ENCODE measurements at regions not wholly inside any gene's neighbourhood (a gene's known extent, or its start where the extent isn't known, plus 50 kb on each side); places are given as distances from the start of the nearest gene placed in this dataset.

DNA sequence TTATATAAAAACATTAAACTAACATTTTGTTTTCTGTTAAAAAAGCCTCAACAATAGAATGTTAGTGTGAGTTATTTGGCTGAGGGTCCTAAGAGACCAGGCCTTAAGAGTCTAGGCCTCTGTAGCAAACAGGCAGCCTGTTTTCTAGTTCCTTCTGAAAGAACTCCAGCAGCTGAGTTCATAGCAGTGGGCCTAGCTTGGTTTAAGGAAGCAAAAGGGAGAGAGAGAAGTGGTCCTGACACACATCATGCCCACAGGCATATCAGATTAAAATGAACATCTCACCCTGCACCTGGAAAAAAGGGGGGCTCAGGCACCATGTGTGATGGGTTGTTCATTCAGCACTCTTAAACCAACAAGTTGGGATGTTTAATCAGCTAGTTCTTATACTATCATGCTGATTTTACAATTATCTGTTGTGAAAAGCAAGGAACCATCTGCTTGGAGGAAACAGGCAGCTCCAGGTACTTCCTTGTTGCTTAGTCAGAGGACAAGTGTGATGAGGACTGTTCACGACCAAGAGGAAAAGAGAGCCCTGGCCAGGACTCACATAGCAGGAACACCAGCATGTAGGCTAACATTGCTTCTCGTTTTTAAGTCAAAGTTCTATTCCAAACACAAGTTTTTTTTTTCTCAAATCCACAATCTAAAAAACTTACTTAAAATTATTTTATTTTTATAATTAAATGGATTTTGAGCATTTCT is 81.3 kb upstream of the FRY start:
- TF ChIP-seq, protein P1, sequence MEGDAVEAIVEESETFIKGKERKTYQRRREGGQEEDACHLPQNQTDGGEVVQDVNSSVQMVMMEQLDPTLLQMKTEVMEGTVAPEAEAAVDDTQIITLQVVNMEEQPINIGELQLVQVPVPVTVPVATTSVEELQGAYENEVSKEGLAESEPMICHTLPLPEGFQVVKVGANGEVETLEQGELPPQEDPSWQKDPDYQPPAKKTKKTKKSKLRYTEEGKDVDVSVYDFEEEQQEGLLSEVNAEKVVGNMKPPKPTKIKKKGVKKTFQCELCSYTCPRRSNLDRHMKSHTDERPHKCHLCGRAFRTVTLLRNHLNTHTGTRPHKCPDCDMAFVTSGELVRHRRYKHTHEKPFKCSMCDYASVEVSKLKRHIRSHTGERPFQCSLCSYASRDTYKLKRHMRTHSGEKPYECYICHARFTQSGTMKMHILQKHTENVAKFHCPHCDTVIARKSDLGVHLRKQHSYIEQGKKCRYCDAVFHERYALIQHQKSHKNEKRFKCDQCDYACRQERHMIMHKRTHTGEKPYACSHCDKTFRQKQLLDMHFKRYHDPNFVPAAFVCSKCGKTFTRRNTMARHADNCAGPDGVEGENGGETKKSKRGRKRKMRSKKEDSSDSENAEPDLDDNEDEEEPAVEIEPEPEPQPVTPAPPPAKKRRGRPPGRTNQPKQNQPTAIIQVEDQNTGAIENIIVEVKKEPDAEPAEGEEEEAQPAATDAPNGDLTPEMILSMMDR (IDR thresholded peaks at IDR 0.05; ENCODE audit: low read depth, low read length), result no peak
- TF ChIP-seq POLR2A (IDR thresholded peaks at IDR 0.05; ENCODE audit: extremely low read depth, insufficient read length), result no peak

Measured in NB4 (cell line).